ENCODE measurements at regions not wholly inside any gene's neighbourhood (a gene's known extent, or its start where the extent isn't known, plus 50 kb on each side); places are given as distances from the start of the nearest gene placed in this dataset.
"Not testable (repeated sequence)": the region's sequence is repeated elsewhere in the genome, so short reads cannot be mapped to it uniquely, and the experiment has no call there.

- no peak for DNase-seq (ENCODE audit: low spot score)
Measured at GRCh38 chr5:135179308-135179980, 145.4 kb upstream of the PITX1 start.

GRCh38 chr5:135178476-135179155 lies 144.6 kb upstream of the PITX1 start:
- no peak for DNase-seq (ENCODE audit: low spot score)

- DNase-seq (ENCODE audit: low spot score), result no peak
Measured at GRCh38 chr5:135177591-135177990, 143.6 kb upstream of the PITX1 start.

DNA sequence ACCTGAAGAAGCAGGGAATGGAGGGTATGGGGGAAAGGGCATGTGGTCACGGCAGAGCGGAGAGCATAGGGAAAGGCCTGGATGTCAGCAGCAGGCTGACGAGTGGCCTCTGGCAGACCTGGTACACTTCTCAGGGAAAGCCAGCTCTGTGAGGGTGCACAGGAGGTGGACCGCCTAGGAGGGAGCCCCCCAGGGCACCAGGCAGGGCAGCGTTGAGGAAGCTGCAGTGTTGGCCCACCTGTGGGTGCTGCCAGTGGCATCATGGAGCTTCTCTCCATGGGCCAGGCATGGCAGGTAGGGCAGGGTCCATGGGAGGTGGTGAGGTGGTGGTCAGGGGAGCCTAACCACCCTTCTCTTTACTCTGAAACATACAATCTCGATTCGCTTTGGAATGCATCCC lies 143.0 kb upstream of the PITX1 start:
- DNase-seq (ENCODE audit: low spot score), result no peak

DNA sequence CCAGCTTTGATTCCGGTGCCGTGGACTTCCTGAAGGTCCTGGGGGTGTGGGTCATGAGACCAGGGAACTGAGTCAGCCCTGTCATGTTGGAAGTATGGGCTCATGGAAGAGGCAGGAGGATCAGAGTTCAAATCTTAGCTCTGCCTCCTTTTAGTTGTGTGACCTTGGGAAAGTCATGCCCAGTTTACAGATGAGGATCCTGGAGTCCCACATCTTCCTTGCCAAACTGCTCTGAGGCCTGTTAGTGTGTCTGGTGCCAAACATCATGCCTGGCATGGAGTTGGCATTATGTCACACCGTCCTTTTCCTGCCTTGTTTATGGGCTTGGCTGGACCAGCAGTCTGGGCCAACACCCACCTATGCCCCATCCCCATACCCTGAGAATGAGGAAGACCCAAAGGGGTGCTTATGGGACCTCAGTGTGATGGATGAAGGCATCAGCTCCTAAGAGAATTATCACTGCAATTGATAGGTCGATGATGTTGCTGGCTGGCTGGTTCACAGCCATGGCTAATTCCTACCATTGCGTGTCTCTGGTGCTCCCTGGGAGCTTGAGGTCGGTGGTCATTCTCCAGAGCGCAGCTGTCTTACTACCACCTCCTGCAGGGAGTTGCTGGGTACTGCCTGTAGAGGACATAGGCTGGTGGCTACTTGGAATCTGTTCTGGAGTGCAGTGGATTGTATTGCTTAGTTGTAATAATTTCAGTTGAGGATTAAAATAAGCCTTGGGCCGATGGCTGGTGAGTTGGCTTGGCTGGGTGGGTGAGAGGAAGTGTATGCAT lies 140.5 kb upstream of the PITX1 start:
- no peak for DNase-seq (ENCODE audit: low spot score)

DNA sequence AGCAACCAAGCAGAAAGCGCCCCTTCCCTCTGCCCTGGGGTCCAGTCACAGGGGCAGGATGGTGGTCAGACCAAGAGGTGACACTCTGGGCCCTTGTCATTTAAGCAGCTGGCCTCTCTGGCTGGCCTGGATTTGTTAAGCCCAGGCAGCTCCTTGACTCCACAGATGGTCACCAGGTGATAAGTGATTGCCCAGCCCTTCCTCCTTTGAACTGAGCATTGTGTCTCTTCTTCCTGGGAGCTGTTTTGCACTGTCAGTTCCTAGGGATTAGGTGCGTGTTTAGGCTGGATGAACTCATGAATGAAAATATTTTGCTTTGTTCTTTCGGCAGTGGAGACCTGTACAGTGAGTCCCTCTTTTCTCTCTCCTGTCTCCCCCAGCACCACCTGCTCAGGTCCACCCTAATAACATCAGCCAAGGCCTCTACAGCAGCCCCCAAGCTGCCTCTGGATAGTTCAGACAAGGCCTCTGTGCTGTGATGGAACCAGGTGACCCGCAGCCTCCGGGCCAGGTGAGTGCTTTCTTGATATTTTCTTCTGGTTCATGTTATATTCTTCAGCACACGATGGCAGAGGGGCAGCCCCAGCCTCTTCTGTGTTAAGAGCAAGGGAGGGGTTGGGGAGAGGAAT lies 139.7 kb upstream of the PITX1 start:
- DNase-seq (ENCODE audit: low spot score), result no peak

GRCh38 chr5:135172718-135173117 lies 138.7 kb upstream of the PITX1 start:
- DNase-seq (ENCODE audit: low spot score), result no peak

GRCh38 chr5:135171336-135171735 lies 137.3 kb upstream of the PITX1 start:
- no peak for DNase-seq (ENCODE audit: low spot score)

DNA sequence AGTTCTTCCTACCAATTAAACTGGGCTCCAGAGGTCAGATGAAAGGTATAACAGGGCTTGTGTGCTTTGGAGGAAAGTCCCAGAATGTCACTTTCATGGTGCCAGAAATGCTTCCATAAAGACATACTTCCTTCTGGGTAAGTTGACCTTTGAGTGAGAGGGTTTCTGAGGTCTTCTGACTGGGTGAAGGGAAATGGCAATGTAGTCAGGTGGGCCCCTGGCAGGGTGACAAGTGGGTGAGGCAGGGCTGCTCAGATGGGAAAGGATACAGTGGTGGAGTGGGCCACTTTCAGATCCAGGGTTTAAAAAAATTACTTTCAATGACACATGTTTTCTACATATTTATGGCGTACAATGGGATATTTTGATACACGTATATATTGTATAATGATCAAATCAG lies 136.5 kb upstream of the PITX1 start:
- no peak for DNase-seq (ENCODE audit: low spot score)

DNA sequence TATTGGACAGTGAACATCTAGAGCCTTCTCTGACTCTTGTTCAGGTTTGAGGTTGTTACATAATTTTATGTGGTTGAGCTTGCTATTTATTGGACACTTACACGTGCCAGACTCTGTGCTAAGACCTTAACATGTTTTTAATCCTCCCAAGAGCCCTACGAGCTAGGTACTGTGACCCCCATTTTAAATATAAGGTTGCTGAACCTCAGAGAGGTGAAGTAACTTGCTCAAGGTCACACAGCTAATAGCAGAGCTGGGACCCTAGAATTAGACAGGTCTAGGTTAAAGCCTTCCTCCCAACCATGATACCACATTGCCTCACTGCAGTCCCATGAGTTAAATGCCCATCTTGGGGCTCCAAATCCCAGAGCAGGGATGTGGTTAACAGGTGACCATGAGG lies 135.7 kb upstream of the PITX1 start:
- DNase-seq (ENCODE audit: low spot score), result no peak

DNA sequence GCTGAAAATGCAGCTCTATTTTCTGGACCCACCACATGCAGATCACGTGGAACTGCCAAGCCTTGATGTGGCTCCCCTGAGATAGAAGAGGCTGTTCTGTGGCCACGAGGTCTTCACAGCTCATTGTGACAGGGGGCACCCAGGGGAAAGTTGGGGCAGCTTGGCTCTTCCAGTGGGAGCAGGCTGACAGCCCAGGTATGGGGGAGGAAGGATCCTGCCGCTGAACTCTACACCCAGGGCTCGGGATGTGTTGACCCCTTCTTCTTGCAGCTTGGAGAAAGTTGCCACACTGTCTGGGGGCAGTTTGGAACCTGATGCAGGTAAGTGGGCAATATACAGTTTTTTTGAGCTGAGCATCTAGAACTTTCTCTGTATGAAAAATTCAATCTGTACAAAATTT lies 133.6 kb upstream of the PITX1 start:
- DNase-seq (ENCODE audit: low spot score), result no peak

DNA sequence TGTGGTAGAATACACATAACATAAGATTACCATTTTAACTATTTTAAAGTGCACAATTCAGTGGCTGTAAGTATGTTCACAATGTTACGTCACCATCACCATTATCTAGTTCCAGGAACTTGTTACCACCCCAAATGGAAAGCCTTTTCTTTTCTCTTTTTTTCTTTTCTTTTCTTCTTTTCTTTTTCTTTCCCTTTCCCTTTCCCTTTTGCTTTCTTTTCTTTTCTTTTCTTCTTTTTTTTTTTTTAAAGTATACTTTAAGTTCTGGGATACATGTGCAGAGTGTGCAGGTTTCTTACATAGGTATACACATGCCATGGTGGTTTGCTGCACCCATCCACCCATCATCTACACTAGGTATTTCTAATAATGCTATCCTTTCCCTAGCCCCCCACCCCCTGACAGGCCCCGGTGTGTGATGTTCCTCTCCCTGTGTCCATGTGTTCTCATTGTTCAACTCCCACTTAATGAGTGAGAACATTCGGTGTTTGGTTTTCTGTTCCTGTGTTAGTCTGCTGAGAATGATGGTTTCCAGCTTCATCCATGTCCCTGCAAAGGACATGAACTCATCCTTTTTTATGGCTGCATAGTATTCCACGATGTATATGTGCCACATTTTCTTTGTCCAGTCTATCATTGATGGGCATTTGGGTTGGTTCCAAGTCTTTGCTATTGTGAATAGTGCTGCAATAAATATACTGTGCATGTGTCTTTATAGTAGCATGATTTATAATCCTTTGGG lies 131.0 kb upstream of the PITX1 start:
- not testable (repeated sequence) for DNase-seq (ENCODE audit: low spot score)

DNA sequence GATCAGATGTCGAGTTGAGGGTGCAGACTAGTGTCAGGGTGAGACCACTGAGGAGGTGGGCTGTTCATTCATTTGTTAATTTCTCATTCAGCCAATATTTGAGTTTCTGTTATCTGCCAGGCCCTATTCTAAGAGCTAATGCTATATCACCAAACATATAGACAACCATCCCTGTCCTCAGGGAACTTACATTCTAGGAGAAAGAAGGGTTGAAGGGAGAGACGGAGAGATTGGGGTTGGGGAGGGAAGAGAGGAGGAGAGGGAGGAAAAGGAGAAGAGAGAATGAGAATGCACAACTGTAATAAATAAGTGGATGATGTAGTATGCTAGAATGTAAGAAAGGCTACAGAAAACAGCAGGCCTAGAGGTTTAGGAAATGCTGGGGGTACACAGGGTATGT lies 129.9 kb upstream of the PITX1 start:
- no peak for DNase-seq (ENCODE audit: low spot score)

- no peak for DNase-seq (ENCODE audit: low spot score)
Measured at GRCh38 chr5:135163391-135163790, 129.4 kb upstream of the PITX1 start.

- DNase-seq (ENCODE audit: low spot score), result no peak
Measured at GRCh38 chr5:135162661-135163265, 128.7 kb upstream of the PITX1 start.

- DNase-seq (ENCODE audit: low spot score), result no peak
Measured at GRCh38 chr5:135161221-135161620, 127.2 kb upstream of the PITX1 start.

GRCh38 chr5:135160036-135160675 lies 126.1 kb upstream of the PITX1 start:
- no peak for DNase-seq (ENCODE audit: low spot score)

GRCh38 chr5:135159626-135160025 lies 125.6 kb upstream of the PITX1 start:
- DNase-seq (ENCODE audit: low spot score), result no peak

DNA sequence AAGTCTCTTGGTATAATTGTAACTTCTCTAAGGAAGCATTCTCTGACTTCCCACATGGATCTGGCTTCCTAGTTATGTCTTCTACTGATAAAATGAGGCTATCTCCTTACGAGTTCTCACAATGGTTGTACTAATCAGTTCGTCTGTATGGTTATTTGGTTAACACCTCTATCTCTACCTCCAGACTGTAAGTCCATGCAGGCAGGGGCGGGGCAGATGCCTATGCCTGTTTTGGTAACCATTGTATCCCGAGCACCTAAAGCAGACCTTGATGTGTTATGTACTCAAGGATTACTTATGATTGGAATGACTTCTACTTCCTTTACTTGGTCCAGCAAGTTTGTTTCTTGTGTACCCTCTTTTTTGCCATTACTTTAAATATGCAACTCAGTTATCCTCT lies 125.0 kb upstream of the PITX1 start:
- DNase-seq (ENCODE audit: low spot score), result no peak

GRCh38 chr5:135158314-135158697 lies 124.3 kb upstream of the PITX1 start:
- DNase-seq (ENCODE audit: low spot score), result no peak

Data from Ammon's horn (tissue), 1 donor.